ENCODE measurements at regions not wholly inside any gene's neighbourhood (a gene's known extent, or its start where the extent isn't known, plus 50 kb on each side); places are given as distances from the start of the nearest gene placed in this dataset.

DNA sequence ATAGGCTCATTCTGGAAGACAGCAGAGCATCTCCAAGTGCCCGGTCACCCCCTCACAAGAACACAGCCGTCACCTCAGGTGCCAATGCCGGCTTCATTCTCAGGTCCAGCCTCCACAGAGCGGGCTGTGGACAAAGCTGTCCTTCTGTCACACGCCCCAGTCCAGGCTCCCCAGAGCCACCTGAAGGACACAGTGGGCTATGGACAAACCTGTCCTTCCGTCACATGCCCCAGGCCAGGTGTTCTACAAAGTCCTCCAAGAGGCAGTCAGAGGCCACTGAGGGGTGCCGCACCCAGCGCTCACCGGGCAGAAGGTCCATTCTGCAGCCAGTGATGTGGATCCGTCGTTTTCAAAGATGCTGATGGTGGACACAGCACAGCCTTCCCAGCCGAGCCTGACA is 173.2 kb upstream of the PPP2R2D start:
- H3K4me1 ChIP-seq (ENCODE audit: low read depth) = peaks cover 3% of the 10 kb centered on the region
- no peak for DNase-seq
- TF ChIP-seq, protein P1, sequence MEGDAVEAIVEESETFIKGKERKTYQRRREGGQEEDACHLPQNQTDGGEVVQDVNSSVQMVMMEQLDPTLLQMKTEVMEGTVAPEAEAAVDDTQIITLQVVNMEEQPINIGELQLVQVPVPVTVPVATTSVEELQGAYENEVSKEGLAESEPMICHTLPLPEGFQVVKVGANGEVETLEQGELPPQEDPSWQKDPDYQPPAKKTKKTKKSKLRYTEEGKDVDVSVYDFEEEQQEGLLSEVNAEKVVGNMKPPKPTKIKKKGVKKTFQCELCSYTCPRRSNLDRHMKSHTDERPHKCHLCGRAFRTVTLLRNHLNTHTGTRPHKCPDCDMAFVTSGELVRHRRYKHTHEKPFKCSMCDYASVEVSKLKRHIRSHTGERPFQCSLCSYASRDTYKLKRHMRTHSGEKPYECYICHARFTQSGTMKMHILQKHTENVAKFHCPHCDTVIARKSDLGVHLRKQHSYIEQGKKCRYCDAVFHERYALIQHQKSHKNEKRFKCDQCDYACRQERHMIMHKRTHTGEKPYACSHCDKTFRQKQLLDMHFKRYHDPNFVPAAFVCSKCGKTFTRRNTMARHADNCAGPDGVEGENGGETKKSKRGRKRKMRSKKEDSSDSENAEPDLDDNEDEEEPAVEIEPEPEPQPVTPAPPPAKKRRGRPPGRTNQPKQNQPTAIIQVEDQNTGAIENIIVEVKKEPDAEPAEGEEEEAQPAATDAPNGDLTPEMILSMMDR (IDR thresholded peaks at IDR 0.05) = no peak
- ATAC-seq = no peak
- H3K36me3 ChIP-seq (ENCODE audit: low read depth) = no peaks in the 10 kb centered on the region
- intact Hi-C loops (cut with DNase I, micrococcal nuclease) = no loop called here
- H3K4me3 ChIP-seq = no peak overlapping the region
- no peaks in the 10 kb centered on the region for H3K9me3 ChIP-seq

DNA sequence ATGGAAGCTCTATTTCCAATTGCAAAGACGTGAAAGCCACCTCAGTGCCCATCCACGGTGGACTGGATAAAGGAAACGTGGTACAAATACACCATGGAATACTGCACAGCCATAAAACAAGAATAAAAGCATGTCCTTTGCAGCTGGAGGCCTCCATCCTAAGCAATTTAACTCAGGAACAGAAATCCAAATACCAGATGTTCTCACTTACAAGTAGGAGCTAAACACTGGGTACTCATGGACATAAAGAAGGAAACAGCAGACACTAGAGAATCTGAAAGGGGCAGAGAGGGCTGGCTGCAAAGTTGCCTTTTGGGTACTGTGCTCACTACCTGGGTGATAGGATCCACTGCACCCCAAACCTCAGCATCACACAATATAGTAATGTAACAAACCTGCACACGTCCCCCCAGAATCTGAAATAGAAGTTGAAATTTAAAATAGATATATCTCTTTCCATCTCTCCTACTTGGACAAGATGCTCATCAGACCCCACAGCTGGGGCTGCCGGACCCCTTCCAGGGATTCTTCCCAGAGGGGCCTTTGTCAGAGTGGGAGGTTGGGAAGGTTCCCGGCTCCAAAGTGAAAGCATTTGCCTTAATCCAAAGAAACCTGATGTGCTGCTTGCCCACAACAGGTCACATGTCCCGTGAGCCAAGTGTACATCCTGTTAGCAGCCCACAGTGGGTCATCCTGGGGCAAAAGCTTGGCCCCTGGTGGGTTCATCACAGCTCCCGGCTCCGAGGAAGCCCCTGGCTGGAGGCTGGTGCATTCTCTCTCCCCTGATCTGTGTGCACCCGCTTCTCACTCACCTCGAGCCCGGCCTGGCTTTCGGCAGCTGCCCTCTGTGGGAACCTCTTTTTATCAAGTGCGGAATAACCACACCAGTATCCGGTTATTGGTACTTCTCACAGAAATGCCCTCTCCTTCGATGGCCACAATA is 172.3 kb upstream of the PPP2R2D start:
- Histone ChIP-seq H3K4me1 (ENCODE audit: low read depth) (peaks cover 3% of the 10 kb centered on the region), H3K4me3 (no peak overlapping the region), H3K36me3 (ENCODE audit: low read depth) (no peaks in the 10 kb centered on the region), H3K9me3 (no peaks in the 10 kb centered on the region)
- no peak for DNase-seq
- TF ChIP-seq, protein P1 (IDR thresholded peaks at IDR 0.05) = no peak
- ATAC-seq = no peak
- intact Hi-C loops (cut with DNase I, micrococcal nuclease) = no loop called here

DNA sequence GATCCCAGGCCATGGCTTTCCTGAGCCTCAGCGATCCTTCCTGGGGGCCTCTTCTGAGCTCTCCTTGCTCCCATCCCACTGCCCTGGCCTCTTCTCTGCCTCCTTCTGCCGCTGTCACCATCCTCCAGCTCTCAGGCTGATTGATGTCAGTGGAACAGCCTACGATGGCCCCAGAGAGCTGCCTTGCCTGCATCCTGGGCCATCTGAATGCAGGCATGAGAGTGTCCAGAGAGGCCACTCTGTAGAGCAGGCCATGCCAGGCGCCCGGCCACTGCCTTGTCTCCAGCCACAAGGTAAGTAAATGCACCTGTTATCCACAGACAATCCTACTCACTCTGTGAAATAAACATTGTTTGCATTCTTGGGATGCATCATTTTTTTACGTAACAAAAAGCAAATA is 171.4 kb upstream of the PPP2R2D start:
- intact Hi-C loops (cut with DNase I, micrococcal nuclease) = no loop called here
- TF ChIP-seq, protein P1 (IDR thresholded peaks at IDR 0.05) = no peak
- Histone ChIP-seq H3K4me3 (no peak overlapping the region), H3K36me3 (ENCODE audit: low read depth) (no peaks in the 10 kb centered on the region), H3K9me3 (no peaks in the 10 kb centered on the region), H3K4me1 (ENCODE audit: low read depth) (peaks cover 3% of the 10 kb centered on the region)
- DNase-seq (no peak), ATAC-seq (no peak)

DNA sequence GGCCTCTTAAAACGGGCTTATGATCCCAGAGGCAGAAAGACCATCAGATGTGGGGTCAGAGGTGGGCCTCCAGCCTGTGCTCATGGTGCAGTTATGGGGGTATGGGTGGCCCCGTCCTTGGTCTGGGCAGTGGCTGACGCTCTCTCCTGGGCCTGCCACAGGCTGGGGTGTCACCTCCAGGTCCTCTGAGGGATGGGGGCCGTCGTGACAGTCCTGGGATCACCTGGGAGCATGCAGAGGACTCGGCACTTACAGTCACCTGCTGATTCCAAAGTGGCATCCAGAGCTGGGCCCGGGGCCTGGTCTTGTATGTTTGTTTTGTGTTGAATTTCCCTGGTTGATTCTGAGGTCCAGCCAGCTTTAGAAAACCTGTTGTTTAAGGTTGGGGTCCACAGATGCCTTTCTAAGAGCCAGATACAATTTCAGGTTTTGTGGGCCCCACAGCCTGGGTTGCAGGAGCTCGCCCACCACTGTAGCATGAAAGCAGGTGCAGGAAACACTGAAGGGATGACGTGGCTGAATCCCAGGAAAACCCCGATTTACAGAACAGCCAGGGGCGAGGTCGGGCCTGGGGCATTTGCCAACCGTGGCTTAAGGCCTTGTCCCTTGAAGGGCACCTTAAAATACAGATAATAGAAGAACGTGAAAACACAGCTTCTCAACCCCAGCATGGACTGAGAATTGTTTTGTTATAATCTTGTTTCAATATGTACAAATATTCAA is 170.7 kb upstream of the PPP2R2D start:
- TF ChIP-seq, protein P1 (IDR thresholded peaks at IDR 0.05) = no peak
- H3K4me1 ChIP-seq (ENCODE audit: low read depth) = peaks cover 3% of the 10 kb centered on the region
- ATAC-seq (no peak), DNase-seq (no peak)
- H3K4me3 ChIP-seq = no peak overlapping the region
- no peaks in the 10 kb centered on the region for H3K36me3 ChIP-seq (ENCODE audit: low read depth)
- intact Hi-C loops (cut with DNase I, micrococcal nuclease) = no loop called here
- H3K9me3 ChIP-seq = no peaks in the 10 kb centered on the region

DNA sequence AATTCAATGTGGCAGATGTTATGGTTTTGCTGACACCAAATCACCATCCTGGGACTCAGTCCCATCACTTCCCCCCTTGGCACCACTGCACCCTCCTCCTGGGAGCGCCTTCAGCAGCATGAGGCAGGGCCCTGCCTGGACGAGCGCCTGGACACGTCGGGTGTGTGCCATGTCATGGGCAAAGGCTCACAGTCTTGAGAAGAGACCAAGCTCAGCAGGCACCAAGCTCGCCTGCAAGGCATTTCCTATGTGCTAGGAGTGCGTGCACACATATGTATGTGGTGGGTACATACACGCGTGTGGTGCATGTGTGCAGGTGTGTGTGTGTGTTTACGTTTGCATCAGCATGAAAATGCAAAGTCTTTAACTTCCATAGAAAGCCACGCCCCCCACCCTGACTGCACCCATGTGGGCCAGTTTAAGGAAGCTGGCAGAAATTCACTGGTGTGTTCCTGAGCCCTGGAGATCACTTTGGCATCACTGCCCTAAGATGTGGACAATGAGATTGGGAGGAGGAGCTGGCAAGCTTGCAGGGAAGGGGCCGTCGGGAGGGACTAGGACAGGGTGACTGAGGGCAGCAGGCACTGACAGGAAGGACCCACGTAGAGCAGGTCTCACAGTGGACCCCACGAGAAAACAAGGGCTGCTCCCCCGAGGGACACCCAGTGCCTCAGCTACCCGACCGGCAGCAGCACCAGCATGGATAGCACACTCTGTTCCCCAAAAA is 169.9 kb upstream of the PPP2R2D start:
- Histone ChIP-seq H3K9me3 (no peaks in the 10 kb centered on the region), H3K4me1 (ENCODE audit: low read depth) (peaks cover 2% of the 10 kb centered on the region), H3K4me3 (no peak overlapping the region), H3K36me3 (ENCODE audit: low read depth) (no peaks in the 10 kb centered on the region)
- intact Hi-C loops (cut with DNase I, micrococcal nuclease) = no loop called here
- no peak for DNase-seq
- TF ChIP-seq, protein P1 (IDR thresholded peaks at IDR 0.05) = no peak
- ATAC-seq = no peak

Measured in mucosa of descending colon (tissue), 3 donors.